ENCODE measurements at regions not wholly inside any gene's neighbourhood (a gene's known extent, or its start where the extent isn't known, plus 50 kb on each side); places are given as distances from the start of the nearest gene placed in this dataset.
"Not testable (repeated sequence)": the region's sequence is repeated elsewhere in the genome, so short reads cannot be mapped to it uniquely, and the experiment has no call there.

- TF ChIP-seq, protein P1, sequence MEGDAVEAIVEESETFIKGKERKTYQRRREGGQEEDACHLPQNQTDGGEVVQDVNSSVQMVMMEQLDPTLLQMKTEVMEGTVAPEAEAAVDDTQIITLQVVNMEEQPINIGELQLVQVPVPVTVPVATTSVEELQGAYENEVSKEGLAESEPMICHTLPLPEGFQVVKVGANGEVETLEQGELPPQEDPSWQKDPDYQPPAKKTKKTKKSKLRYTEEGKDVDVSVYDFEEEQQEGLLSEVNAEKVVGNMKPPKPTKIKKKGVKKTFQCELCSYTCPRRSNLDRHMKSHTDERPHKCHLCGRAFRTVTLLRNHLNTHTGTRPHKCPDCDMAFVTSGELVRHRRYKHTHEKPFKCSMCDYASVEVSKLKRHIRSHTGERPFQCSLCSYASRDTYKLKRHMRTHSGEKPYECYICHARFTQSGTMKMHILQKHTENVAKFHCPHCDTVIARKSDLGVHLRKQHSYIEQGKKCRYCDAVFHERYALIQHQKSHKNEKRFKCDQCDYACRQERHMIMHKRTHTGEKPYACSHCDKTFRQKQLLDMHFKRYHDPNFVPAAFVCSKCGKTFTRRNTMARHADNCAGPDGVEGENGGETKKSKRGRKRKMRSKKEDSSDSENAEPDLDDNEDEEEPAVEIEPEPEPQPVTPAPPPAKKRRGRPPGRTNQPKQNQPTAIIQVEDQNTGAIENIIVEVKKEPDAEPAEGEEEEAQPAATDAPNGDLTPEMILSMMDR (IDR thresholded peaks at IDR 0.05; ENCODE audit: insufficient read depth, low read depth, low read length), result no peak
- H3K4me2 ChIP-seq (ENCODE audit: low read length), result no peak overlapping the region
- H3K79me2 ChIP-seq (ENCODE audit: insufficient read depth, low read length), result no peaks in the 10 kb centered on the region
- H3K27ac ChIP-seq (ENCODE audit: low read depth, low read length), result no peak overlapping the region
- Mint-ChIP-seq H3K4me1 (ENCODE audit: low read depth, unreplicated experiment) (no peaks in the 10 kb centered on the region), H3K27me3 (ENCODE audit: low read depth, unreplicated experiment) (no peaks in the 10 kb centered on the region), H3K4me3 (ENCODE audit: unreplicated experiment) (no peak overlapping the region), H3K27ac (ENCODE audit: unreplicated experiment) (no peak overlapping the region), H3K36me3 (ENCODE audit: low read depth, unreplicated experiment) (no peaks in the 10 kb centered on the region), H3K9me3 (ENCODE audit: unreplicated experiment) (peaks cover 14% of the 10 kb centered on the region)
- no peak for FAIRE-seq
- H3K4me1 ChIP-seq (ENCODE audit: insufficient read depth, low read length), result no peaks in the 10 kb centered on the region
- no peak overlapping the region for H2AFZ ChIP-seq (ENCODE audit: low read depth, low read length)
- no peaks in the 10 kb centered on the region for H3K36me3 ChIP-seq (ENCODE audit: insufficient read depth, low read length)
- H3K4me3 ChIP-seq (ENCODE audit: insufficient read depth, low read depth, low read length), result no peak overlapping the region
- H3K27me3 ChIP-seq (ENCODE audit: insufficient read depth, low read length), result no peaks in the 10 kb centered on the region
- DNase-seq (ENCODE audit: low read depth), result no peak
- no peaks in the 10 kb centered on the region for H4K20me1 ChIP-seq (ENCODE audit: insufficient read depth, low read length)
- H3K9ac ChIP-seq (ENCODE audit: low read length), result no peak overlapping the region
- H3K9me3 ChIP-seq (ENCODE audit: insufficient read depth, low read depth, low read length), result no peaks in the 10 kb centered on the region
These were observed 99.5 kb downstream of the ZNF675 start for GRCh38 chr19:23587546-23587945.

GRCh38 chr19:23577501-23577900, 109.5 kb downstream of the ZNF675 start:
- H3K36me3 Mint-ChIP-seq (ENCODE audit: low read depth, unreplicated experiment), result no peaks in the 10 kb centered on the region
- Histone ChIP-seq H3K9ac (ENCODE audit: low read length) (no peak overlapping the region), H4K20me1 (ENCODE audit: insufficient read depth, low read length) (no peaks in the 10 kb centered on the region), H3K4me1 (ENCODE audit: insufficient read depth, low read length) (no peaks in the 10 kb centered on the region), H3K27me3 (ENCODE audit: insufficient read depth, low read length) (no peaks in the 10 kb centered on the region), H3K9me3 (ENCODE audit: insufficient read depth, low read depth, low read length) (no peaks in the 10 kb centered on the region), H3K79me2 (ENCODE audit: insufficient read depth, low read length) (no peaks in the 10 kb centered on the region), H3K4me3 (ENCODE audit: insufficient read depth, low read depth, low read length) (no peak overlapping the region), H2AFZ (ENCODE audit: low read depth, low read length) (no peak overlapping the region), H3K27ac (ENCODE audit: low read depth, low read length) (no peak overlapping the region), H3K4me2 (ENCODE audit: low read length) (no peak overlapping the region), H3K36me3 (ENCODE audit: insufficient read depth, low read length) (no peaks in the 10 kb centered on the region)
- no peak overlapping the region for H3K4me3 Mint-ChIP-seq (ENCODE audit: unreplicated experiment)
- H3K27me3 Mint-ChIP-seq (ENCODE audit: low read depth, unreplicated experiment), result no peaks in the 10 kb centered on the region
- TF ChIP-seq, protein P1 (IDR thresholded peaks at IDR 0.05; ENCODE audit: insufficient read depth, low read depth, low read length), result no peak
- no peak for TF ChIP-seq EZH2 (IDR thresholded peaks at IDR 0.05; ENCODE audit: insufficient read depth, low read length)
- H3K27ac Mint-ChIP-seq (ENCODE audit: unreplicated experiment), result no peak overlapping the region
- DNase-seq (ENCODE audit: low read depth) (no peak), FAIRE-seq (no peak)
- peaks cover 19% of the 10 kb centered on the region for H3K9me3 Mint-ChIP-seq (ENCODE audit: unreplicated experiment)
- H3K4me1 Mint-ChIP-seq (ENCODE audit: low read depth, unreplicated experiment), result no peaks in the 10 kb centered on the region

- no peak overlapping the region for H3K4me2 ChIP-seq (ENCODE audit: low read length)
- H3K4me3 ChIP-seq (ENCODE audit: insufficient read depth, low read depth, low read length), result no peak overlapping the region
- H3K36me3 ChIP-seq (ENCODE audit: insufficient read depth, low read length), result no peaks in the 10 kb centered on the region
- H3K79me2 ChIP-seq (ENCODE audit: insufficient read depth, low read length), result no peaks in the 10 kb centered on the region
- FAIRE-seq (no peak), DNase-seq (ENCODE audit: low read depth) (no peak)
- H3K27ac ChIP-seq (ENCODE audit: low read depth, low read length), result no peak overlapping the region
- no peaks in the 10 kb centered on the region for H3K27me3 Mint-ChIP-seq (ENCODE audit: low read depth, unreplicated experiment)
- no peaks in the 10 kb centered on the region for H3K27me3 ChIP-seq (ENCODE audit: insufficient read depth, low read length)
- H3K9me3 ChIP-seq (ENCODE audit: insufficient read depth, low read depth, low read length), result peaks cover 12% of the 10 kb centered on the region
- no peak for TF ChIP-seq EZH2 (IDR thresholded peaks at IDR 0.05; ENCODE audit: insufficient read depth, low read length)
- TF ChIP-seq, protein P1 (IDR thresholded peaks at IDR 0.05; ENCODE audit: insufficient read depth, low read depth, low read length), result no peak
- H3K4me1 ChIP-seq (ENCODE audit: insufficient read depth, low read length), result no peaks in the 10 kb centered on the region
- no peak overlapping the region for H2AFZ ChIP-seq (ENCODE audit: low read depth, low read length)
- H3K9me3 Mint-ChIP-seq (ENCODE audit: unreplicated experiment), result peaks cover 26% of the 10 kb centered on the region
- H3K4me3 Mint-ChIP-seq (ENCODE audit: unreplicated experiment), result no peak overlapping the region
- H3K36me3 Mint-ChIP-seq (ENCODE audit: low read depth, unreplicated experiment), result no peaks in the 10 kb centered on the region
- H4K20me1 ChIP-seq (ENCODE audit: insufficient read depth, low read length), result no peaks in the 10 kb centered on the region
- no peak overlapping the region for H3K27ac Mint-ChIP-seq (ENCODE audit: unreplicated experiment)
- H3K9ac ChIP-seq (ENCODE audit: low read length), result no peak overlapping the region
- H3K4me1 Mint-ChIP-seq (ENCODE audit: low read depth, unreplicated experiment), result no peaks in the 10 kb centered on the region
These were observed 115.8 kb downstream of the ZNF675 start for GRCh38 chr19:23571175-23571574.

GRCh38 chr19:23568116-23568515, 118.9 kb downstream of the ZNF675 start:
- H3K4me3 Mint-ChIP-seq (ENCODE audit: unreplicated experiment); FAIRE-seq; H3K27me3 ChIP-seq (ENCODE audit: insufficient read depth, low read length); H4K20me1 ChIP-seq (ENCODE audit: insufficient read depth, low read length); H3K79me2 ChIP-seq (ENCODE audit: insufficient read depth, low read length); H3K4me1 Mint-ChIP-seq (ENCODE audit: low read depth, unreplicated experiment); H3K27ac ChIP-seq (ENCODE audit: low read depth, low read length); H3K4me3 ChIP-seq (ENCODE audit: insufficient read depth, low read depth, low read length); H3K36me3 ChIP-seq (ENCODE audit: insufficient read depth, low read length); H3K4me1 ChIP-seq (ENCODE audit: insufficient read depth, low read length); H3K27ac Mint-ChIP-seq (ENCODE audit: unreplicated experiment); DNase-seq (ENCODE audit: low read depth); H3K9ac ChIP-seq (ENCODE audit: low read length); H3K27me3 Mint-ChIP-seq (ENCODE audit: low read depth, unreplicated experiment); H2AFZ ChIP-seq (ENCODE audit: low read depth, low read length); H3K36me3 Mint-ChIP-seq (ENCODE audit: low read depth, unreplicated experiment); H3K4me2 ChIP-seq (ENCODE audit: low read length): not testable (repeated sequence)
- peaks cover 42% of the 10 kb centered on the region for H3K9me3 Mint-ChIP-seq (ENCODE audit: unreplicated experiment)
- peaks cover 26% of the 10 kb centered on the region for H3K9me3 ChIP-seq (ENCODE audit: insufficient read depth, low read depth, low read length)

Data from astrocyte (in vitro differentiated cells and primary cell).